Smooth muscle cell (in vitro differentiated cells): ENCODE measurements at regions not wholly inside any gene's neighbourhood (a gene's known extent, or its start where the extent isn't known, plus 50 kb on each side); places are given as distances from the start of the nearest gene placed in this dataset.

Experiments
- DNase-seq: peaks from one replicate; lab custom pipeline; 2025; ENCODE audit not compliant: unreplicated experiment; lab: John Stamatoyannopoulos, UW
- H2AFZ ChIP-seq: fragments of 200-600 bp; sonication (generic); 2 replicates; pipeline ENCODE4 v1.6.0; 2016; ENCODE audit warnings: antibody characterized with exemption, low read depth, mild to moderate bottlenecking
- H3F3A ChIP-seq: fragments of 200-600 bp; sonication (generic); 2 replicates; pipeline ENCODE4 v1.6.0; 2017; ENCODE audit warnings: antibody characterized with exemption, low read depth
- H3K27ac ChIP-seq: fragments of 200-600 bp; sonication (generic); 2 replicates; pipeline ENCODE4 v1.5.1; 2016; ENCODE audit warnings: low read depth, mild to moderate bottlenecking
- H3K27me3 ChIP-seq: fragments of 200-600 bp; sonication (generic); 2 replicates; pipeline ENCODE4 v1.6.1; 2016; ENCODE audit warnings: low read depth, mild to moderate bottlenecking
- H3K36me3 ChIP-seq: fragments of 200-600 bp; sonication (generic); 2 replicates; pipeline ENCODE4 v1.5.1; 2016; ENCODE audit warnings: low read depth
- H3K4me1 ChIP-seq: fragments of 200-600 bp; sonication (generic); 2 replicates; pipeline ENCODE4 v1.5.1; 2016; ENCODE audit warnings: low read depth
- H3K4me2 ChIP-seq: fragments of 200-600 bp; sonication (generic); 2 replicates; pipeline ENCODE4 v1.6.0; 2016; ENCODE audit warnings: mild to moderate bottlenecking
- H3K4me3 ChIP-seq: fragments of 200-600 bp; sonication (generic); 2 replicates; pipeline ENCODE4 v1.5.1; 2016; ENCODE audit warnings: mild to moderate bottlenecking
- H3K79me2 ChIP-seq: fragments of 200-600 bp; sonication (generic); 2 replicates; pipeline ENCODE4 v1.6.0; 2016; ENCODE audit warnings: low read depth, mild to moderate bottlenecking
- H3K9ac ChIP-seq: fragments of 200-600 bp; sonication (generic); 2 replicates; pipeline ENCODE4 v1.6.0; 2016; ENCODE audit warnings: low read depth
- H3K9me3 ChIP-seq: fragments of 200-600 bp; sonication (generic); replicated peaks from 2 replicates; pipeline ENCODE4 v1.5.1; 2016; ENCODE audit warnings: low read depth
- H4K20me1 ChIP-seq: fragments of 200-600 bp; sonication (generic); 2 replicates; pipeline ENCODE4 v1.6.0; 2016; ENCODE audit warnings: low read depth
- CTCF ChIP-seq: fragments of 200-600 bp; sonication (generic); IDR thresholded peaks from 2 replicates; pipeline ENCODE4 v1.5.1; 2017; ENCODE audit warnings: borderline replicate concordance, mild to moderate bottlenecking, antibody characterized with exemption; ENCODE audit not compliant: insufficient read depth, poor library complexity, severe bottlenecking
- WGBS: methylation state at CpG from one replicate; pipeline ENCODE4 v1.1.7; 2016; ENCODE audit warnings: low lambda C conversion rate; 5-methylcytosine and 5-hydroxymethylcytosine counted together

- no peak overlapping the region for H3K9ac ChIP-seq
- no peaks in the 10 kb centered on the region for H4K20me1 ChIP-seq
- H3K36me3 ChIP-seq, result no peaks in the 10 kb centered on the region
- no peak for DNase-seq
- H3K9me3 ChIP-seq, result no peaks in the 10 kb centered on the region
- WGBS, result 91% methylated on average over 5 of the region's 5 CpGs
- H3K4me2 ChIP-seq, result no peak overlapping the region
- no peaks in the 10 kb centered on the region for H3F3A ChIP-seq
- no peak for TF ChIP-seq CTCF
- no peak overlapping the region for H2AFZ ChIP-seq
- H3K4me3 ChIP-seq, result no peak overlapping the region
- peaks cover 11% of the 10 kb centered on the region for H3K27me3 ChIP-seq
- no peaks in the 10 kb centered on the region for H3K79me2 ChIP-seq
- no peaks in the 10 kb centered on the region for H3K4me1 ChIP-seq
- no peak overlapping the region for H3K27ac ChIP-seq
These were observed 449.6 kb upstream of the BRINP1 start for GRCh38 chr9:119818726-119819435.

GRCh38 chr9:119810645-119811429 is 441.6 kb upstream of the BRINP1 start:
- no peak overlapping the region for H3K9ac ChIP-seq
- H3K79me2 ChIP-seq, result no peaks in the 10 kb centered on the region
- no peaks in the 10 kb centered on the region for H4K20me1 ChIP-seq
- H3K27me3 ChIP-seq, result no peaks in the 10 kb centered on the region
- no peaks in the 10 kb centered on the region for H3K4me1 ChIP-seq
- no peak overlapping the region for H2AFZ ChIP-seq
- H3K27ac ChIP-seq, result no peak overlapping the region
- H3K36me3 ChIP-seq, result no peaks in the 10 kb centered on the region
- no peak overlapping the region for H3K4me2 ChIP-seq
- TF ChIP-seq CTCF, result no peak
- H3K4me3 ChIP-seq, result no peak overlapping the region
- no peaks in the 10 kb centered on the region for H3K9me3 ChIP-seq
- 34% methylated on average over 9 of the region's 9 CpGs for WGBS
- no peak for DNase-seq
- H3F3A ChIP-seq, result no peaks in the 10 kb centered on the region

- Histone ChIP-seq H3K36me3 (no peaks in the 10 kb centered on the region), H3F3A (no peaks in the 10 kb centered on the region), H3K4me3 (no peak overlapping the region), H3K9ac (no peak overlapping the region), H3K27ac (no peak overlapping the region), H3K79me2 (no peaks in the 10 kb centered on the region), H4K20me1 (no peaks in the 10 kb centered on the region), H3K9me3 (no peaks in the 10 kb centered on the region), H3K27me3 (peaks cover 4% of the 10 kb centered on the region), H2AFZ (no peak overlapping the region), H3K4me1 (peaks cover 9% of the 10 kb centered on the region), H3K4me2 (no peak overlapping the region)
- WGBS, result 97% methylated on average over 1 of the region's 1 CpG
- TF ChIP-seq CTCF, result no peak
- no peak for DNase-seq
These were observed 434.4 kb upstream of the BRINP1 start for GRCh38 chr9:119803679-119804078.
